Panc1 (cell line): ENCODE measurements at regions not wholly inside any gene's neighbourhood (a gene's known extent, or its start where the extent isn't known, plus 50 kb on each side); places are given as distances from the start of the nearest gene placed in this dataset.

Experiments
- POLR2AphosphoS5 ChIP-seq: IDR thresholded peaks from 2 replicates; pipeline ENCODE4 v1.6.1; 2012; ENCODE audit warnings: mild to moderate bottlenecking, low read depth, low read length, moderate library complexity
- TCF7L2 ChIP-seq: IDR thresholded peaks from 2 replicates; pipeline ENCODE4 v1.6.1; 2011; ENCODE audit warnings: mild to moderate bottlenecking, low read depth, low read length, inconsistent platforms
- TF ChIP-seq, protein P1 (sequence below): fragments of 450-650 bp; IDR thresholded peaks from 2 replicates; pipeline ENCODE4 v1.5.1; 2017; ENCODE audit warnings: mild to moderate bottlenecking

- no peak for TF ChIP-seq TCF7L2
- TF ChIP-seq POLR2AphosphoS5, result no peak
- TF ChIP-seq, protein P1, sequence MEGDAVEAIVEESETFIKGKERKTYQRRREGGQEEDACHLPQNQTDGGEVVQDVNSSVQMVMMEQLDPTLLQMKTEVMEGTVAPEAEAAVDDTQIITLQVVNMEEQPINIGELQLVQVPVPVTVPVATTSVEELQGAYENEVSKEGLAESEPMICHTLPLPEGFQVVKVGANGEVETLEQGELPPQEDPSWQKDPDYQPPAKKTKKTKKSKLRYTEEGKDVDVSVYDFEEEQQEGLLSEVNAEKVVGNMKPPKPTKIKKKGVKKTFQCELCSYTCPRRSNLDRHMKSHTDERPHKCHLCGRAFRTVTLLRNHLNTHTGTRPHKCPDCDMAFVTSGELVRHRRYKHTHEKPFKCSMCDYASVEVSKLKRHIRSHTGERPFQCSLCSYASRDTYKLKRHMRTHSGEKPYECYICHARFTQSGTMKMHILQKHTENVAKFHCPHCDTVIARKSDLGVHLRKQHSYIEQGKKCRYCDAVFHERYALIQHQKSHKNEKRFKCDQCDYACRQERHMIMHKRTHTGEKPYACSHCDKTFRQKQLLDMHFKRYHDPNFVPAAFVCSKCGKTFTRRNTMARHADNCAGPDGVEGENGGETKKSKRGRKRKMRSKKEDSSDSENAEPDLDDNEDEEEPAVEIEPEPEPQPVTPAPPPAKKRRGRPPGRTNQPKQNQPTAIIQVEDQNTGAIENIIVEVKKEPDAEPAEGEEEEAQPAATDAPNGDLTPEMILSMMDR, result no peak
Measured at GRCh38 chr2:18752022-18752493, 162.7 kb upstream of the NT5C1B start.
